Astrocyte of the cerebellum (primary cell): ENCODE measurements at regions not wholly inside any gene's neighbourhood (a gene's known extent, or its start where the extent isn't known, plus 50 kb on each side); places are given as distances from the start of the nearest gene placed in this dataset.
A peak's percentile ranks its signal among the peaks of the same experiment; 100 is the strongest.
"Not testable (repeated sequence)": the region's sequence is repeated elsewhere in the genome, so short reads cannot be mapped to it uniquely, and the experiment has no call there.

Experiments
- DNase-seq: peaks from one replicate; pipeline ENCODE4 v3.0.0-alpha.2; 2011; ENCODE audit warnings: low read depth
- H3K4me3 ChIP-seq: 2 replicates; pipeline ENCODE4 v1.5.1; 2011; ENCODE audit warnings: mild to moderate bottlenecking, low read depth, low read length, moderate library complexity
- CTCF ChIP-seq: IDR thresholded peaks from 2 replicates; pipeline ENCODE4 v1.5.1; 2012; ENCODE audit warnings: low read length, low read depth, moderate library complexity, mild to moderate bottlenecking; ENCODE audit errors: missing control alignments
- in situ Hi-C: cut with HindIII; loops from 2 replicates; pipeline ENCODE4 v1.10.0; 2017; ENCODE audit warnings: low sequenced_read_pairs

GRCh38 chr4:74578329-74578728 is 133.4 kb downstream of the AREG start:
- no peak overlapping the region for H3K4me3 ChIP-seq
- in situ Hi-C loops = no loop called here
- TF ChIP-seq CTCF = no peak
- DNase-seq = no peak

GRCh38 chr4:74578865-74579264 is 133.9 kb downstream of the AREG start:
- in situ Hi-C loops, H3K4me3 ChIP-seq, DNase-seq: not testable (repeated sequence)

- no peak overlapping the region for H3K4me3 ChIP-seq
- in situ Hi-C loops = no loop called here
Measured at GRCh38 chr4:74583089-74583700, 138.3 kb downstream of the AREG start.

GRCh38 chr4:74583757-74584156 is 138.8 kb downstream of the AREG start:
- in situ Hi-C loops = no loop called here
- H3K4me3 ChIP-seq = no peak overlapping the region
- DNase-seq = no peak
- no peak for TF ChIP-seq CTCF

More at GRCh38 chr4:74583089-74583700, 138.3 kb downstream of the AREG start:
- no peak for TF ChIP-seq CTCF
- DNase-seq = peak; percentile 6

- in situ Hi-C loops = no loop called here
- DNase-seq = no peak
- TF ChIP-seq CTCF = no peak
- no peak overlapping the region for H3K4me3 ChIP-seq
Measured at GRCh38 chr4:74588350-74588749, 143.4 kb downstream of the AREG start.

GRCh38 chr4:74590476-74590875 is 145.5 kb downstream of the AREG start:
- H3K4me3 ChIP-seq = no peak overlapping the region
- DNase-seq = no peak
- in situ Hi-C loops = no loop called here
- TF ChIP-seq CTCF = no peak

- in situ Hi-C loops = no loop called here
- DNase-seq = no peak
- no peak overlapping the region for H3K4me3 ChIP-seq
- no peak for TF ChIP-seq CTCF
Measured at GRCh38 chr4:74598611-74599325, 153.8 kb downstream of the AREG start.
